Activated CD4-positive, alpha-beta T cell treated with anti-CD3 and anti-CD28 coated beads, Interleukin-2, amount 10 ng/mL, durations not matched to agents 7 days and 5 days (primary cell): ENCODE measurements at regions not wholly inside any gene's neighbourhood (a gene's known extent, or its start where the extent isn't known, plus 50 kb on each side); places are given as distances from the start of the nearest gene placed in this dataset.
"Not testable (repeated sequence)": the region's sequence is repeated elsewhere in the genome, so short reads cannot be mapped to it uniquely, and the experiment has no call there.

Experiments
- CTCF ChIA-PET: fragments of 350-600 bp; sonication (Branson Sonifier 250); formaldehyde crosslinking; loops from one replicate; lab custom pipeline; 2021; ENCODE audit warnings: antibody characterized with exemption; lab: Charles Lee
- POLR2A ChIA-PET: fragments of 350-600 bp; sonication (Branson Sonifier 250); formaldehyde crosslinking; loops from one replicate; lab custom pipeline; 2021; ENCODE audit warnings: antibody characterized with exemption; lab: Charles Lee
- DNase-seq: peaks from one replicate; pipeline ENCODE4 v3.0.0-alpha.2; 2020
- H3K27ac Mint-ChIP-seq: one replicate; pipeline ENCODE4 v1.8.0; 2021; ENCODE audit warnings: mild to moderate bottlenecking, moderate library complexity, mixed read lengths
- H3K27me3 Mint-ChIP-seq: one replicate; pipeline ENCODE4 v1.8.0; 2021; ENCODE audit warnings: mixed read lengths
- H3K36me3 Mint-ChIP-seq: one replicate; pipeline ENCODE4 v1.8.0; 2021; ENCODE audit warnings: low read depth, mixed read lengths
- H3K4me1 Mint-ChIP-seq: one replicate; pipeline ENCODE4 v1.8.0; 2021; ENCODE audit warnings: mixed read lengths
- H3K4me3 Mint-ChIP-seq: one replicate; pipeline ENCODE4 v1.8.0; 2021; ENCODE audit warnings: mild to moderate bottlenecking, moderate library complexity, mixed read lengths
- H3K9me3 Mint-ChIP-seq: one replicate; pipeline ENCODE4 v1.8.0; 2021; ENCODE audit warnings: mixed read lengths

GRCh38 chr1:189706594-189706993, 771.1 kb downstream of the BRINP3 start:
- Mint-ChIP-seq H3K36me3 (no peaks in the 10 kb centered on the region), H3K4me3 (no peak overlapping the region), H3K27ac (no peak overlapping the region), H3K27me3 (no peaks in the 10 kb centered on the region), H3K9me3 (peaks cover 3% of the 10 kb centered on the region), H3K4me1 (no peaks in the 10 kb centered on the region)
- POLR2A ChIA-PET: no interaction called here
- CTCF ChIA-PET: no interaction called here
- no peak for DNase-seq

DNA sequence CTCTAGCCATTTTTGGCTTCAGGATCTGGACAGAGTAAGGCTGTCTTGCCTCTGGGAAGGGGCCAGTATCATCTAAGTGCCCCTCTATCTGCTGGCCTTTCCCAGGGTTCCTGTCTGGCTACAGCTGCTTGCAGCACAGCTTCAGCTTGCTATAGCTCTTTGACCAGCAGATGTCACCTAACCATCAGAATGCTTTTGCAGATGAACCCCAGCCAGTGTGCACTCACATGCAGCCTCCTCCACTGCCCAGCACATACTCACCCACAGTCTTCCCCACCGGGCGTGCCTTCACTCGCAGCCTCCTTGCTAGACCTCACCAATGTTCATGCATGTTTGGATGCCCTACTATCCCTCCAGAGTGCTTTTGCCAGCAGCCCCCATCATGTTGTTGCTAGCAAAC, 769.0 kb downstream of the BRINP3 start:
- H3K27ac Mint-ChIP-seq: no peak overlapping the region
- H3K36me3 Mint-ChIP-seq: no peaks in the 10 kb centered on the region
- ChIA-PET CTCF (no interaction called here), POLR2A (no interaction called here)
- no peak overlapping the region for H3K4me3 Mint-ChIP-seq
- no peaks in the 10 kb centered on the region for H3K4me1 Mint-ChIP-seq
- peaks cover 9% of the 10 kb centered on the region for H3K9me3 Mint-ChIP-seq
- DNase-seq: no peak
- no peaks in the 10 kb centered on the region for H3K27me3 Mint-ChIP-seq

DNA sequence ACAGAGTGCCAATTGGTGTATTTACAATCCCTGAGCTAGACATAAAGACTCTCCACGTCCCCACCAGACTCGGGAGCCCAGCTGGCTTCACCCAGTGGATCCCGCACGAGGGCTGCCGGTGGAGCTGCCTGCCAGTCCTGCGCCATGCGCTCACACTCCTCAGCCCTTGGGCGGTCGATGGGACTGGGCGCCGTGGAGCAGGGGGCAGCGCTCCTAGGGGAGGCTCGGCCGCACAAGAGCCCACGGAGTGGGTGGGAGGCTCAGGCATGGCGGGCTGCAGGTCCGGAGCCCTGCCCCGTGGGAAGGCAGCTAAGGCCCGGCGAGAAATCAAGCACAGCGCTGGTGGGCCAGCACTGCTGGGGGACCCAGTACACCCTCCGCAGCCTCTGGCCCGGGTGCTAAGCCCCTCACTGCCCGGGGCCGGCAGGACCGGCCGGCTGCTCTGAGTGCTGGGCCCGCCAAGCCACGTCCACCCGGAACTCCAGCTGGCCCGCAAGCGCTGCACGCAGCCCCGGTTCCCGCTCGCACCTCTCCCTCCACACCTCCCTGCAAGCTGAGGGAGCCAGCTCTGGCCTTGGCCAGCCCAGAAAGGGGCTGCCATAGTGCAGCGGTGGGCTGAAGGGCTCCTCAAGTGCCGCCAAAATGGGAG, 759.4 kb downstream of the BRINP3 start:
- CTCF ChIA-PET, DNase-seq, H3K4me1 Mint-ChIP-seq, POLR2A ChIA-PET, H3K27ac Mint-ChIP-seq, H3K27me3 Mint-ChIP-seq, H3K36me3 Mint-ChIP-seq, H3K9me3 Mint-ChIP-seq, H3K4me3 Mint-ChIP-seq: not testable (repeated sequence)

DNA sequence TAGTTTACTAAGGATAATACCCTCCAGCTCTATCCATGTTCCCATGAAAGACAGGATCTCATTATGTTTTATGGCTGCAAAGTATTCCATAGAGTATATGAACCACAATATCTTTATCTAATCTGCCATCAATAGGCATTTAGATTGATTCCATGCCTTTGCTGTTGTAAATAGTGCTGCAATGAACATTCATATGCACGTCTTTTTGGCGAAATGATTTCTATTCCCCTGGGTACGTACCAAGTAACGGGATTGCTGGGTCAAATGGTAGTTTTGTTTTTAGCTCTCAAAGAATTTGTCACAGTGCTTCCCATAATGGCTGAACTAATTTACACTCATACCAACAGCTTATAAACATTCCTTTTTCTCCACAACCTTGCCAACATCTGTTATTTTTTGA, 750.9 kb downstream of the BRINP3 start:
- Mint-ChIP-seq H3K4me3 (no peak overlapping the region), H3K9me3 (no peaks in the 10 kb centered on the region), H3K36me3 (no peaks in the 10 kb centered on the region), H3K27me3 (no peaks in the 10 kb centered on the region), H3K4me1 (no peaks in the 10 kb centered on the region), H3K27ac (no peak overlapping the region)
- no peak for DNase-seq
- POLR2A ChIA-PET: no interaction called here
- CTCF ChIA-PET: no interaction called here

DNA sequence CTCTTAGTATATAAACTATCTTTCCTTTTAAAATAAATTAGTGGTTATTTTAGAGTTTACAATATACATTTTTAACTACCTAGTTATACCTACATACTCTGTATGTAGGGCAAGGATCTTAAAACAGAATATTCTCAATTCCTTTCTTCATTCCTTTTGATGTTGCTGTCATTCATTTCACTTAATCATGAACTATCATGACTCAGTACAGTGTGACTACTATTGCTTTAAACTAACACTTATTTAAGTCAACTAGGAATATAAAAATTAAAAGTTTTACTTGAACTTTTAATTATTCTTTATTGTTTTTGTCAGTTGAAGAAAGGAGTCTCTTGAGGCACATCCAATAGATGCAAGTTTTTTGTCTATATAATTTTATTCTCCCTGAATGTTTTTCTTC, 726.4 kb downstream of the BRINP3 start:
- Mint-ChIP-seq H3K9me3 (no peaks in the 10 kb centered on the region), H3K36me3 (no peaks in the 10 kb centered on the region), H3K4me1 (no peaks in the 10 kb centered on the region), H3K4me3 (no peak overlapping the region), H3K27me3 (no peaks in the 10 kb centered on the region), H3K27ac (no peak overlapping the region)
- DNase-seq: no peak
- CTCF ChIA-PET: no interaction called here
- POLR2A ChIA-PET: no interaction called here

DNA sequence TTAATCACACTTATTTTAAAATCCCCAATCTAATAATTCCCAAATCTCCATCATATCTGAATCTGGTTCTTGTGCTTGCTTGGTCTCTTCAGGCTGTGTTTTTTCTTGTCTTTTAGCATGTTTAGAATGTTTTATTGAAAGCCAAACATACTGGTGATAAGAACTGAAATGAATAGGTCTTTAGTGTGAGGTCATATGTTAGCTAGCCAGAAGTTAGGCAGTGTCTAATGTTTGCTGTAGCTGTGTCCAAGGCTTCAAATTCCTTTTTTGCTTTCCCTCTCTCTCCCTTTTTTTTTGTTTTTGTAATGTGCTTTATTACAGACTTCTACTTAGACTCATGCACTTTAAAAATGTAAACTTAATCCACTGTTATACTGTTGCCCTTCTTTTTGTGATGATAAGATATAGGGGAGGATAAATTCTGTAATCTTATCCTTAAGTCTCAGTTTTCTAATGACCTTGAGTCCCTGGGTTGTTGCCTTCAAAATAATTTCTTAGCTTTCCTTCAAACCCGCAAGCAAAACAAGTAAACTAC, 725.1 kb downstream of the BRINP3 start:
- ChIA-PET CTCF (no interaction called here), POLR2A (no interaction called here)
- Mint-ChIP-seq H3K4me1 (no peaks in the 10 kb centered on the region), H3K4me3 (no peak overlapping the region), H3K27me3 (no peaks in the 10 kb centered on the region), H3K9me3 (no peaks in the 10 kb centered on the region), H3K36me3 (no peaks in the 10 kb centered on the region), H3K27ac (no peak overlapping the region)
- no peak for DNase-seq

- H3K9me3 Mint-ChIP-seq, H3K27ac Mint-ChIP-seq, H3K36me3 Mint-ChIP-seq, POLR2A ChIA-PET, H3K27me3 Mint-ChIP-seq, H3K4me3 Mint-ChIP-seq, DNase-seq, H3K4me1 Mint-ChIP-seq, CTCF ChIA-PET: not testable (repeated sequence)
Observed at GRCh38 chr1:189755100-189755499, 722.6 kb downstream of the BRINP3 start.

DNA sequence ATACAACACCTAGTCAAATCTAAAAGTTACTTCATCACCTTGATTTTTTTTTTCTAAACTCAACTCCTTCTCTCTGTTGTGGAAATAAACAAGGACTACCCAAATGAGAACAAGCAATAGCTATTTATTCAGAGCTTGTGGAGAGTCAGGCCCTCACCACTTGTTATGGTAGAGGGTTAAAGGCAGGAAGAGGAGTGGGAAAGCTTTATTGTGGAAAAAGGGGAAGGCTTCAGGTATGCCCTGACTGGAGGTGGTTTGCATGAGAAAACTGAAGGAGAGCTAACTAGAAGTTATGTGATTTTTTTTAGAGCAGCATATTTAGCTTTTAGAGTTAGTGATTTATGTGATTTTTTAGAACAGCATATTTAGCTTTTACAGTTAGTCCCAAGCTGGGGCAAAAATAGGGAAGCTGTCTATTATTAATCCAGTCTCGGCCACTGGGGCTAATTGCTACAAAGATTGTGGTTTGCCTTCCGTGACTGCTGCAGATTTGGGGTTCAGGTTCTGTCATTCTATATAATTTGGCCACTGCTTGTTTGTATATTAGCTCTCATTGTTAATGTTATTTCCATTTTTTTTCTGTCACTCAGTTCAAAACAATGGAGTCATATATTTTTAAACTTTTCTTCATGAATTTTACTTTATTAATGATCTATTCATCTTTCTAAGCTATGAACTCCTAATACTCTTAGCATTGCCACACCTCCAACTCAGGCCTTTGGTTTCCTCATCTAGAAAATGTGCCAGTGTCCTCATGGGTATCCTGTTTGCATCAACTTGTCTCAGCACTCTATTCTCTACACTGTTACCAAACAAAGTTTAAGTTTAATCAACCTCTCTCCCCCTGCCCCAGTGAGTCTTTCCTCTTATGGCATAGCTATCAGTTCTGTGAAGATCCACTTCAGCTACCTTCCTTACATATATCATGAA, 713.0 kb downstream of the BRINP3 start:
- no peak for DNase-seq
- Mint-ChIP-seq H3K27ac (no peak overlapping the region), H3K27me3 (no peaks in the 10 kb centered on the region), H3K4me3 (no peak overlapping the region), H3K4me1 (no peaks in the 10 kb centered on the region), H3K9me3 (peaks cover 4% of the 10 kb centered on the region), H3K36me3 (no peaks in the 10 kb centered on the region)
- CTCF ChIA-PET: no interaction called here
- POLR2A ChIA-PET: no interaction called here

GRCh38 chr1:189769448-189769847, 708.2 kb downstream of the BRINP3 start:
- H3K9me3 Mint-ChIP-seq: peaks cover 5% of the 10 kb centered on the region
- no peak for DNase-seq
- no peaks in the 10 kb centered on the region for H3K36me3 Mint-ChIP-seq
- ChIA-PET POLR2A (no interaction called here), CTCF (no interaction called here)
- H3K4me3 Mint-ChIP-seq: no peak overlapping the region
- H3K27ac Mint-ChIP-seq: no peak overlapping the region
- H3K4me1 Mint-ChIP-seq: no peaks in the 10 kb centered on the region
- no peaks in the 10 kb centered on the region for H3K27me3 Mint-ChIP-seq

GRCh38 chr1:189774721-189775287, 702.9 kb downstream of the BRINP3 start:
- ChIA-PET CTCF (no interaction called here), POLR2A (no interaction called here)
- H3K36me3 Mint-ChIP-seq: no peaks in the 10 kb centered on the region
- no peaks in the 10 kb centered on the region for H3K27me3 Mint-ChIP-seq
- DNase-seq: no peak
- peaks cover 4% of the 10 kb centered on the region for H3K9me3 Mint-ChIP-seq
- H3K4me3 Mint-ChIP-seq: no peak overlapping the region
- no peak overlapping the region for H3K27ac Mint-ChIP-seq
- no peaks in the 10 kb centered on the region for H3K4me1 Mint-ChIP-seq

DNA sequence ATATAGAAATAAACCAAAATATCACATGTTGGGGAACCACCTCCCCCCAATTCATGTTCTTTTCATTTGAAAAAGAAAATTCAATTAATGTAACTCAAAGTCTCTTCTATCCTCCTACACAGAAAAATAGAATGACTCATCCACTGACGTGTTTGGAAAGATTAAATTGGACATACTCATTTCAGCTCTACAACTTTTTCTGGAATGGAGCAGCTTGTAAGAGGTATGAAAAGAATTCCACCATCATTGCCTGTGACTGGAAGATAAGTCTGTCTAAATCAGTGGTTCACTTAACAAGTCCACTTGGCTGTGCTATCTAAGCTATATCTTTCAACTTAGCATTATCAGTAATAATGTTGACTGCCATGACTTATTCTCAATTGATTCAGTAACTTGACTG, 702.3 kb downstream of the BRINP3 start:
- Mint-ChIP-seq H3K27ac (no peak overlapping the region), H3K4me3 (no peak overlapping the region), H3K9me3 (peaks cover 4% of the 10 kb centered on the region), H3K27me3 (no peaks in the 10 kb centered on the region), H3K4me1 (no peaks in the 10 kb centered on the region), H3K36me3 (no peaks in the 10 kb centered on the region)
- no peak for DNase-seq
- ChIA-PET POLR2A (no interaction called here), CTCF (no interaction called here)

DNA sequence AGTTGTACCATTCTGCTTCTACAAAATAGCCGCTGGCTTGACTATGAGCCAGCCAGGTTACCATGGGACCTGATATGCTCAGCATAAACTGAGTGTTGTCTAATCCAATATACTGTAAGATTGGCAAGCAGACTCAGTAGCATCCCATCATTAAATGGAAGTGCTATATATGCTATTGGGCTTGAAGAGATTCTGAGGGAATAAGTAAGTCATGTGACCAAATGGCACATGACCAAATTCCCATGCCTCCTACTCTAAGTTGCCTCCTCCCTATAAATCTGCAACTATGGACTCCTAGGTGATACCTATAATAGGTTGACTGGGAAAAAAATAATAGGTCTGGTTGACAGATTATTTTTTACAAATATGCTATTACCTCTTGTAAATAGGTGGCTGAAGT, 698.6 kb downstream of the BRINP3 start:
- Mint-ChIP-seq H3K36me3 (no peaks in the 10 kb centered on the region), H3K27ac (no peak overlapping the region), H3K4me3 (no peak overlapping the region), H3K27me3 (no peaks in the 10 kb centered on the region), H3K9me3 (peaks cover 3% of the 10 kb centered on the region), H3K4me1 (no peaks in the 10 kb centered on the region)
- no peak for DNase-seq
- ChIA-PET CTCF (no interaction called here), POLR2A (no interaction called here)

DNA sequence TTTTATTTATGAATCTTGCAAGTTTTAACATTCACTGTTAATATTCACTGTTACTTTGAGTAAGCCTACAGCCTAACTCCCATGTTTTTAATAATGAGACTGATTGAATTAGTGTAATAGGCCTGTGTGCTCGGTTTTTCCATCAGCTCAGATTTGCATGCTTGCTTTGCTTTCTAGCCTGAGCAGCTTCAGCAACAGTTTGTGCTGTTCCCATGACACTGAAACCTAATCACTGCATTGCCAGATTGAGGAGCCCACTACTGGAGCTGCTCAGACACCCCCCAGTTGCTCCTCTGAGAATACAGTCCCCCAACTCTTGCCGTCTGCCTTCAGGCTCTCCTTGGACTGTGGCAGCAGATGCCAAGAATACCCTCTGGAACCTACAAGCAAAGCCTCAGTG, 695.4 kb downstream of the BRINP3 start:
- H3K4me3 Mint-ChIP-seq: no peak overlapping the region
- H3K36me3 Mint-ChIP-seq: no peaks in the 10 kb centered on the region
- ChIA-PET POLR2A (no interaction called here), CTCF (no interaction called here)
- no peak overlapping the region for H3K27ac Mint-ChIP-seq
- no peaks in the 10 kb centered on the region for H3K27me3 Mint-ChIP-seq
- H3K4me1 Mint-ChIP-seq: no peaks in the 10 kb centered on the region
- peaks cover 3% of the 10 kb centered on the region for H3K9me3 Mint-ChIP-seq
- no peak for DNase-seq
